ENCODE measurements at regions not wholly inside any gene's neighbourhood (a gene's known extent, or its start where the extent isn't known, plus 50 kb on each side); places are given as distances from the start of the nearest gene placed in this dataset.

- H3K36me3 ChIP-seq (replicated peaks in 1 of 2; ENCODE audit: control insufficient read depth in 1 of 2, insufficient read depth in 2 of 2, low read length in 1 of 2) = no peaks in the 10 kb centered on the region
- H3K9me2 ChIP-seq = peaks cover 3% of the 10 kb centered on the region; the same call in 1 of the 2 replicates
- H3K9ac ChIP-seq = no peak overlapping the region
- no peaks in the 10 kb centered on the region; a peak in 1 of 4 replicates for H3K4me1 ChIP-seq (ENCODE audit: control insufficient read depth in 1 of 2, insufficient read depth in 2 of 2, low read depth in 1 of 2, low read length in 1 of 2)
- H3K27me3 ChIP-seq (ENCODE audit: insufficient read depth) = no peaks in the 10 kb centered on the region
- no peak for TF ChIP-seq TEAD4 (IDR thresholded peaks at IDR 0.05; ENCODE audit: borderline replicate concordance, insufficient read depth)
- TF ChIP-seq, protein P1, sequence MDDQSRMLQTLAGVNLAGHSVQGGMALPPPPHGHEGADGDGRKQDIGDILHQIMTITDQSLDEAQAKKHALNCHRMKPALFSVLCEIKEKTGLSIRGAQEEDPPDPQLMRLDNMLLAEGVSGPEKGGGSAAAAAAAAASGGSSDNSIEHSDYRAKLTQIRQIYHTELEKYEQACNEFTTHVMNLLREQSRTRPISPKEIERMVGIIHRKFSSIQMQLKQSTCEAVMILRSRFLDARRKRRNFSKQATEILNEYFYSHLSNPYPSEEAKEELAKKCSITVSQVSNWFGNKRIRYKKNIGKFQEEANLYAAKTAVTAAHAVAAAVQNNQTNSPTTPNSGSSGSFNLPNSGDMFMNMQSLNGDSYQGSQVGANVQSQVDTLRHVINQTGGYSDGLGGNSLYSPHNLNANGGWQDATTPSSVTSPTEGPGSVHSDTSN (IDR thresholded peaks at IDR 0.05) = no peak
- TF ChIP-seq, protein P2, sequence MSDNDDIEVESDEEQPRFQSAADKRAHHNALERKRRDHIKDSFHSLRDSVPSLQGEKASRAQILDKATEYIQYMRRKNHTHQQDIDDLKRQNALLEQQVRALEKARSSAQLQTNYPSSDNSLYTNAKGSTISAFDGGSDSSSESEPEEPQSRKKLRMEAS (IDR thresholded peaks at IDR 0.05; ENCODE audit: low read depth) = no peak
- no peak for TF ChIP-seq USF1 (IDR thresholded peaks at IDR 0.05; ENCODE audit: borderline replicate concordance, low read depth)
- TF ChIP-seq GATA2 (CRISPR knock-in tag; IDR thresholded peaks at IDR 0.05) = no peak
- TF ChIP-seq, protein P3, sequence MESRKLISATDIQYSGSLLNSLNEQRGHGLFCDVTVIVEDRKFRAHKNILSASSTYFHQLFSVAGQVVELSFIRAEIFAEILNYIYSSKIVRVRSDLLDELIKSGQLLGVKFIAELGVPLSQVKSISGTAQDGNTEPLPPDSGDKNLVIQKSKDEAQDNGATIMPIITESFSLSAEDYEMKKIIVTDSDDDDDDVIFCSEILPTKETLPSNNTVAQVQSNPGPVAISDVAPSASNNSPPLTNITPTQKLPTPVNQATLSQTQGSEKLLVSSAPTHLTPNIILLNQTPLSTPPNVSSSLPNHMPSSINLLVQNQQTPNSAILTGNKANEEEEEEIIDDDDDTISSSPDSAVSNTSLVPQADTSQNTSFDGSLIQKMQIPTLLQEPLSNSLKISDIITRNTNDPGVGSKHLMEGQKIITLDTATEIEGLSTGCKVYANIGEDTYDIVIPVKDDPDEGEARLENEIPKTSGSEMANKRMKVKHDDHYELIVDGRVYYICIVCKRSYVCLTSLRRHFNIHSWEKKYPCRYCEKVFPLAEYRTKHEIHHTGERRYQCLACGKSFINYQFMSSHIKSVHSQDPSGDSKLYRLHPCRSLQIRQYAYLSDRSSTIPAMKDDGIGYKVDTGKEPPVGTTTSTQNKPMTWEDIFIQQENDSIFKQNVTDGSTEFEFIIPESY (IDR thresholded peaks at IDR 0.05; ENCODE audit: borderline replicate concordance, low read depth) = no peak
- TF ChIP-seq SIN3A (IDR thresholded peaks at IDR 0.05; ENCODE audit: borderline replicate concordance, low read depth, low read length) = no peak
- no peak for TF ChIP-seq YY1 (IDR thresholded peaks at IDR 0.05; ENCODE audit: low read depth)
- no peak for TF ChIP-seq FOXJ3 (CRISPR knock-in tag; IDR thresholded peaks at IDR 0.05)
- TF ChIP-seq JUND (IDR thresholded peaks at IDR 0.05) = no peak
- no peak for TF ChIP-seq GABPA (IDR thresholded peaks at IDR 0.05; ENCODE audit: low read depth)
- no peak for TF ChIP-seq TCF12 (IDR thresholded peaks at IDR 0.05)
- no peak for TF ChIP-seq RCOR1 (IDR thresholded peaks at IDR 0.05; ENCODE audit: low read length)
- no peak overlapping the region for H3K4me3 ChIP-seq (ENCODE audit: low read depth in 2 of 2, low read length in 1 of 2)
- H3K4me2 ChIP-seq = no peak overlapping the region
- no peaks in the 10 kb centered on the region for H3K79me2 ChIP-seq (ENCODE audit: insufficient read depth)
- no peaks in the 10 kb centered on the region for H3F3A ChIP-seq (replicated peaks; ENCODE audit: insufficient read depth)
- H3K27ac ChIP-seq (ENCODE audit: low read depth in 2 of 2, low read length in 1 of 2) = no peak overlapping the region
- no peak for DNase-seq
- ChIA-PET CTCF (no interaction called here), POLR2A (no interaction called here)
- H3K9me3 ChIP-seq = peaks cover 4% of the 10 kb centered on the region; the same call in 1 of the 2 replicates
- H4K20me1 ChIP-seq (ENCODE audit: insufficient read depth) = no peaks in the 10 kb centered on the region
- H2AFZ ChIP-seq (ENCODE audit: low read depth) = no peak overlapping the region
- 0% methylated on average over 1 of the region's 1 CpG for WGBS (ENCODE audit: low lambda C conversion rate)
These were observed 168.3 kb downstream of the FAXC start for GRCh38 chr6:99181174-99181573.

- H3K9ac ChIP-seq = no peak overlapping the region
- TF ChIP-seq RXRA (IDR thresholded peaks at IDR 0.05; ENCODE audit: borderline replicate concordance, low read depth) = no peak
- TF ChIP-seq YY1 (IDR thresholded peaks at IDR 0.05; ENCODE audit: low read depth) = no peak
- TF ChIP-seq POLR2AphosphoS5 (IDR thresholded peaks at IDR 0.05; ENCODE audit: low read depth, low read length) = no peak
- TF ChIP-seq, protein P1 (IDR thresholded peaks at IDR 0.05) = no peak
- no peak for TF ChIP-seq GATA2 (CRISPR knock-in tag; IDR thresholded peaks at IDR 0.05)
- TF ChIP-seq USF1 (IDR thresholded peaks at IDR 0.05; ENCODE audit: borderline replicate concordance, low read depth) = no peak
- no peak for TF ChIP-seq MEF2A (IDR thresholded peaks at IDR 0.05; ENCODE audit: borderline replicate concordance, low read depth)
- no peak for TF ChIP-seq JUND (IDR thresholded peaks at IDR 0.05)
- TF ChIP-seq TCF12 (IDR thresholded peaks at IDR 0.05) = no peak
- no peak for TF ChIP-seq EP300 (IDR thresholded peaks at IDR 0.05; ENCODE audit: borderline replicate concordance in 1 of 2, low read depth in 1 of 2, low read length in 1 of 2)
- TF ChIP-seq RFX5 (IDR thresholded peaks at IDR 0.05; ENCODE audit: low read length) = no peak
- TF ChIP-seq SMC3 (IDR thresholded peaks at IDR 0.05; ENCODE audit: low read depth, low read length) = no peak
- TF ChIP-seq ELF1 (IDR thresholded peaks at IDR 0.05) = no peak
- WGBS (ENCODE audit: low lambda C conversion rate) = 6% methylated on average over 2 of the region's 2 CpGs
- no peaks in the 10 kb centered on the region for H3K4me1 ChIP-seq (ENCODE audit: control insufficient read depth in 1 of 2, insufficient read depth in 2 of 2, low read depth in 1 of 2, low read length in 1 of 2)
- H3K36me3 ChIP-seq (replicated peaks in 1 of 2; ENCODE audit: control insufficient read depth in 1 of 2, insufficient read depth in 2 of 2, low read length in 1 of 2) = no peaks in the 10 kb centered on the region
- no peaks in the 10 kb centered on the region for H3F3A ChIP-seq (replicated peaks; ENCODE audit: insufficient read depth)
- ChIA-PET CTCF (interaction anchor here (0.7 kb wide), 1 partner anchor 25 kb away, joined by 3 read pairs; no protein-coding TSS in a partner anchor), POLR2A (no interaction called here)
- H3K9me2 ChIP-seq = peaks cover 3% of the 10 kb centered on the region; the same call in 1 of the 2 replicates
- no peaks in the 10 kb centered on the region for H3K79me2 ChIP-seq (ENCODE audit: insufficient read depth)
- no peak overlapping the region for H3K4me3 ChIP-seq (ENCODE audit: low read depth in 2 of 2, low read length in 1 of 2)
- H3K4me2 ChIP-seq = no peak overlapping the region
- no peak overlapping the region for H2AFZ ChIP-seq (ENCODE audit: low read depth)
- H3K27ac ChIP-seq (ENCODE audit: low read depth in 2 of 2, low read length in 1 of 2) = no peak overlapping the region
- H3K9me3 ChIP-seq = peaks cover 4% of the 10 kb centered on the region; the same call in 1 of the 2 replicates
- H3K27me3 ChIP-seq (ENCODE audit: insufficient read depth) = no peaks in the 10 kb centered on the region
- no peak for DNase-seq
- no peaks in the 10 kb centered on the region for H4K20me1 ChIP-seq (ENCODE audit: insufficient read depth)
These were observed 171.3 kb downstream of the FAXC start for GRCh38 chr6:99178168-99178567.
